GM12878 (cell line): ENCODE measurements at regions not wholly inside any gene's neighbourhood (a gene's known extent, or its start where the extent isn't known, plus 50 kb on each side); places are given as distances from the start of the nearest gene placed in this dataset.

Experiments used
- ATAC-seq: fragments of 200-7000 bp; cut with Tn5 transposase; 3 replicates; pipeline ENCODE4 v1.9.1; 2020; ENCODE audit warnings: mild to moderate bottlenecking, moderate library complexity
- BruUV-seq: library from RNA; stranded (reverse); fragments of 400-500 nt; replicated peaks from 2 replicates; lab custom pipeline; 2021; lab: Mats Ljungman, UMichigan
- CTCF ChIA-PET: fragments of 300-600 bp; sonication (Branson Sonifier 250); formaldehyde crosslinking; extraction: SDS; loops from one replicate; lab custom pipeline; 2021; ENCODE audit warnings: inconsistent platforms; lab: Yijun Ruan, JAX
- POLR2A ChIA-PET: fragments of 350-600 bp; formaldehyde crosslinking; extraction: SDS; loops from one replicate; lab custom pipeline; 2021; ENCODE audit warnings: inconsistent platforms; lab: Charles Lee
- RAD21 ChIA-PET: fragments of 300-600 bp; sonication (Branson Sonifier 250); formaldehyde crosslinking; loops from one replicate; lab custom pipeline; 2023; ENCODE audit warnings: antibody characterized with exemption; ENCODE audit not compliant: unreplicated experiment; lab: Charles Lee
- SMC1A ChIA-PET: fragments of 300-600 bp; sonication (Branson Sonifier 250); formaldehyde crosslinking; loops from one replicate; lab custom pipeline; 2023; ENCODE audit not compliant: unreplicated experiment, uncharacterized antibody; lab: Charles Lee
- DNase-seq: peaks from one replicate; pipeline ENCODE4 v3.0.0-alpha.2; 2011; ENCODE audit warnings: low read depth, low spot score
- FAIRE-seq: peaks from 3 replicates; lab custom pipeline; 2011; peaks lifted over from hg19 to GRCh38; lab: Jason Lieb, UNC
- H2AFZ ChIP-seq: 2 replicates; pipeline ENCODE4 v1.6.0; 2011; ENCODE audit warnings: low read depth, low read length, control low read depth; ENCODE audit not compliant: control insufficient read depth
- H3K27ac ChIP-seq: 2 replicates; pipeline ENCODE4 v1.5.1; 2011; ENCODE audit warnings: control low read depth; ENCODE audit not compliant: control insufficient read depth, insufficient read depth
- H3K27me3 ChIP-seq, 2 experiments: replicated peaks in 1 of 2; 2 replicates each; pipeline versions ENCODE4 v1.6.0 to v1.6.1; 2011; ENCODE audit warnings: low read length in 1 of 2; ENCODE audit not compliant: control insufficient read depth in 2 of 2, insufficient read depth in 2 of 2
- H3K36me3 ChIP-seq, 2 experiments: 2 replicates each; pipeline ENCODE4 v1.5.1; 2011; ENCODE audit warnings: low read length in 1 of 2; ENCODE audit not compliant: control insufficient read depth in 2 of 2, insufficient read depth in 2 of 2
- H3K4me1 ChIP-seq: 2 replicates; pipeline ENCODE4 v1.6.1; 2011; ENCODE audit warnings: mild to moderate bottlenecking, low read length, moderate library complexity, mixed read lengths; ENCODE audit not compliant: control insufficient read depth, insufficient read depth
- H3K4me2 ChIP-seq: 2 replicates; pipeline ENCODE4 v1.6.0; 2011; ENCODE audit warnings: control low read depth; ENCODE audit not compliant: control insufficient read depth, insufficient read depth
- H3K4me3 ChIP-seq: fragments of 200-600 bp; sonication (generic); 2 replicates; pipeline ENCODE4 v1.5.1; 2016
- H3K79me2 ChIP-seq: 2 replicates; pipeline ENCODE4 v1.6.0; 2011; ENCODE audit warnings: low read length; ENCODE audit not compliant: control insufficient read depth, insufficient read depth
- H3K9ac ChIP-seq: 2 replicates; pipeline ENCODE4 v1.8.0; 2011; ENCODE audit warnings: low read length, control low read depth, mixed read lengths; ENCODE audit not compliant: control insufficient read depth, insufficient read depth
- H3K9me3 ChIP-seq: replicated peaks from 3 replicates; pipeline ENCODE4 v1.5.1; 2011; ENCODE audit warnings: mild to moderate bottlenecking, low read length; ENCODE audit not compliant: control insufficient read depth, insufficient read depth
- H4K20me1 ChIP-seq: 2 replicates; pipeline ENCODE4 v1.6.0; 2011; ENCODE audit not compliant: control insufficient read depth, insufficient read depth
- ASH2L ChIP-seq: fragments of 300-600, 200-600 bp; sonication (generic); IDR thresholded peaks from 2 replicates; pipeline ENCODE4 v1.6.1; 2017; ENCODE audit warnings: low read depth, mild to moderate bottlenecking, borderline replicate concordance
- CBX5 ChIP-seq: sonication (generic); IDR thresholded peaks from 2 replicates; pipeline ENCODE4 v1.6.1; 2016; ENCODE audit warnings: low read depth, moderate library complexity, mild to moderate bottlenecking, inconsistent platforms
- CREM ChIP-seq: IDR thresholded peaks from 2 replicates; pipeline ENCODE4 v1.6.1; 2014; ENCODE audit warnings: antibody characterized with exemption, low read depth
- ESRRA ChIP-seq: IDR thresholded peaks from 2 replicates; pipeline ENCODE4 v1.6.1; 2012; ENCODE audit warnings: mild to moderate bottlenecking, low read length, improper control_type of control experiment
- KDM1A ChIP-seq: fragments of 200-600 bp; sonication (generic); IDR thresholded peaks from 2 replicates; pipeline ENCODE4 v1.6.1; 2016; ENCODE audit warnings: borderline replicate concordance
- MEF2B ChIP-seq: fragments of 450-650 bp; IDR thresholded peaks from 2 replicates; pipeline ENCODE4 v1.6.1; 2018; ENCODE audit warnings: mild to moderate bottlenecking, moderate library complexity; ENCODE audit not compliant: partially characterized antibody, poor library complexity, severe bottlenecking
- MTA3 ChIP-seq: IDR thresholded peaks from 2 replicates; pipeline ENCODE4 v1.6.1; 2012; ENCODE audit warnings: low read length, inconsistent platforms, borderline replicate concordance
- NRF1 ChIP-seq: conservative IDR thresholded peaks from 2 replicates; pipeline ENCODE4 v1.6.1; 2011; ENCODE audit warnings: mild to moderate bottlenecking, low read depth, low read length, improper control_type of control experiment
- PML ChIP-seq: IDR thresholded peaks from 2 replicates; pipeline ENCODE4 v1.6.1; 2012; ENCODE audit warnings: low read length, inconsistent platforms
- SMAD5 ChIP-seq: IDR thresholded peaks from 2 replicates; pipeline ENCODE4 v1.6.1; 2016; ENCODE audit warnings: antibody characterized with exemption, low read depth
- SMARCA5 ChIP-seq: fragments of 450-650 bp; IDR thresholded peaks from 2 replicates; pipeline ENCODE4 v1.6.1; 2017; ENCODE audit warnings: mild to moderate bottlenecking
- SREBF1 ChIP-seq: IDR thresholded peaks from 2 replicates; pipeline ENCODE4 v1.6.1; 2012; ENCODE audit warnings: mild to moderate bottlenecking, low read length
- TCF3 ChIP-seq: IDR thresholded peaks from 2 replicates; pipeline ENCODE4 v1.6.1; 2012; ENCODE audit warnings: low read depth, mild to moderate bottlenecking, low read length, borderline replicate concordance; ENCODE audit not compliant: insufficient read depth
- ZBED1 ChIP-seq: IDR thresholded peaks from 2 replicates; pipeline ENCODE4 v1.6.1; 2016; ENCODE audit warnings: borderline replicate concordance
- WGBS: methylation state at CpG from one replicate; pipeline ENCODE4 v1.1.6; 2016; ENCODE audit warnings: low lambda C conversion rate; ENCODE audit not compliant: insufficient replicate concordance, insufficient coverage; ENCODE audit errors: missing lambda C conversion rate; 5-methylcytosine and 5-hydroxymethylcytosine counted together
- in situ Hi-C: fragments of 300-500 bp; cut with MboI; formaldehyde crosslinking; loops from 9 replicates; pipeline ENCODE4 v1.14.3; 2018; ENCODE audit warnings: mixed read lengths
- intact Hi-C: fragments of 100-400 bp; cut with micrococcal nuclease; formaldehyde crosslinking; loops from one replicate; pipeline ENCODE4 v1.14.2; 2022; ENCODE audit not compliant: unreplicated experiment
- TF ChIP-seq, protein P1 (sequence below): fragments of 150-350 bp; IDR thresholded peaks from 2 replicates; pipeline ENCODE4 v1.6.1; 2016; ENCODE audit warnings: low read depth, low read length
- TF ChIP-seq, protein P2 (sequence below): IDR thresholded peaks from 2 replicates; pipeline ENCODE4 v1.6.1; 2011; ENCODE audit warnings: low read depth, low read length, improper control_type of control experiment, borderline replicate concordance
- TF ChIP-seq, protein P3 (sequence below): fragments of 450-650 bp; IDR thresholded peaks from 2 replicates; pipeline ENCODE4 v1.6.1; 2016; ENCODE audit warnings: mild to moderate bottlenecking, moderate library complexity, borderline replicate concordance

DNA sequence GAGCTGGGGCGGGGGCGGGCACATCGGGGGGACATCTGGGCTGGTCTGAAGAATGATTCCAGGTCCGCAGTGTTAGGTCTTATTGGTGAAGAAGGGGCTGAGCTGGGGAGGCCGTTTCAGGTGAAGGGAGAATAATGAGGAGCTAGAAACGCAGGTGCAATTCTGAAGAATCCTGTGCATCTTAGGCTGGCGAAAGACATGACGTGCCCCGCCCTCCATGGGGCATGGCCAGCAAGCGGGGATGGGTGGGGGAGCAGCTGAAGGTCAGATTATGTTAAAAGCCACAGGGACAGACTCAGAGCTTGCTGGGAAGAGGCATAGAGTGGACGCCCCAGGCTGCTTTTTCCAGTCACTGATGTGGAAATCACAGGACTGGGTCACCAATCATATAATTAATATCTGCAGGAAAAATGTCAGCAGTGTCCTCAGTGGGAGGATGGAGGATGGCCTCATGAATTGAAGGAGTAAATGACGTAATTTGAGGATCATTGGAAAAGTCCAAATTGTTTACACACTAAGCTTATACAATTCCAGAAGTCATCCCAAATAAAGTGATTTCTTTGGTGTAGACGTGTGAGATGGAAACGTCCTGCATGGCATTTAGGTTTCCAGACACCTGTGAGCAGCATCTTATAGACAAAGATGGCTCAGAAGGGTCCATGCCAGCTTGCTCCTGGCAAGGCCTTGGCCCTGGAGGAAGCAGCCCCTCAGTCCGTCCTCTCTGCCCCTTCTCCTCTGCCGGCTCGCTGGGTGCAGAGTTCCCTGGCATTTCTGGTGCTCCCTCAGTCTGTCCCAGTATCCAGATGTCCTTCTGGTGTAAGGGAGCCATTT is 109.6 kb upstream of the FRMD1 start:
- SMC1A ChIA-PET = no interaction called here
- Histone ChIP-seq H3K4me2 (no peak overlapping the region), H3K27me3 (no peaks in the 10 kb centered on the region), H3K4me3 (no peak overlapping the region), H3K79me2 (no peaks in the 10 kb centered on the region), H2AFZ (no peak overlapping the region), H3K4me1 (no peaks in the 10 kb centered on the region), H4K20me1 (no peaks in the 10 kb centered on the region), H3K36me3 (no peaks in the 10 kb centered on the region), H3K27ac (no peak overlapping the region), H3K9me3 (no peaks in the 10 kb centered on the region), H3K9ac (no peak overlapping the region)
- RAD21 ChIA-PET = no interaction called here
- CTCF ChIA-PET = no interaction called here
- in situ Hi-C loops = no loop called here
- DNase-seq = no peak
- 24% methylated on average over 17 of the region's 17 CpGs for WGBS
- intact Hi-C loops = no loop called here
- BruUV-seq = no TSS peak
- no peak for ATAC-seq
- POLR2A ChIA-PET = no interaction called here
- no peak for FAIRE-seq
- TF ChIP-seq SMARCA5 = no peak
- no peak for TF ChIP-seq ZBED1
- no peak for TF ChIP-seq CREM
- no peak for TF ChIP-seq PML
- no peak for TF ChIP-seq SMAD5
- TF ChIP-seq, protein P1, sequence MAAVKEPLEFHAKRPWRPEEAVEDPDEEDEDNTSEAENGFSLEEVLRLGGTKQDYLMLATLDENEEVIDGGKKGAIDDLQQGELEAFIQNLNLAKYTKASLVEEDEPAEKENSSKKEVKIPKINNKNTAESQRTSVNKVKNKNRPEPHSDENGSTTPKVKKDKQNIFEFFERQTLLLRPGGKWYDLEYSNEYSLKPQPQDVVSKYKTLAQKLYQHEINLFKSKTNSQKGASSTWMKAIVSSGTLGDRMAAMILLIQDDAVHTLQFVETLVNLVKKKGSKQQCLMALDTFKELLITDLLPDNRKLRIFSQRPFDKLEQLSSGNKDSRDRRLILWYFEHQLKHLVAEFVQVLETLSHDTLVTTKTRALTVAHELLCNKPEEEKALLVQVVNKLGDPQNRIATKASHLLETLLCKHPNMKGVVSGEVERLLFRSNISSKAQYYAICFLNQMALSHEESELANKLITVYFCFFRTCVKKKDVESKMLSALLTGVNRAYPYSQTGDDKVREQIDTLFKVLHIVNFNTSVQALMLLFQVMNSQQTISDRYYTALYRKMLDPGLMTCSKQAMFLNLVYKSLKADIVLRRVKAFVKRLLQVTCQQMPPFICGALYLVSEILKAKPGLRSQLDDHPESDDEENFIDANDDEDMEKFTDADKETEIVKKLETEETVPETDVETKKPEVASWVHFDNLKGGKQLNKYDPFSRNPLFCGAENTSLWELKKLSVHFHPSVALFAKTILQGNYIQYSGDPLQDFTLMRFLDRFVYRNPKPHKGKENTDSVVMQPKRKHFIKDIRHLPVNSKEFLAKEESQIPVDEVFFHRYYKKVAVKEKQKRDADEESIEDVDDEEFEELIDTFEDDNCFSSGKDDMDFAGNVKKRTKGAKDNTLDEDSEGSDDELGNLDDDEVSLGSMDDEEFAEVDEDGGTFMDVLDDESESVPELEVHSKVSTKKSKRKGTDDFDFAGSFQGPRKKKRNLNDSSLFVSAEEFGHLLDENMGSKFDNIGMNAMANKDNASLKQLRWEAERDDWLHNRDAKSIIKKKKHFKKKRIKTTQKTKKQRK = no peak
- no peak for TF ChIP-seq KDM1A
- no peak for TF ChIP-seq SREBF1
- no peak for TF ChIP-seq ESRRA
- TF ChIP-seq, protein P2, sequence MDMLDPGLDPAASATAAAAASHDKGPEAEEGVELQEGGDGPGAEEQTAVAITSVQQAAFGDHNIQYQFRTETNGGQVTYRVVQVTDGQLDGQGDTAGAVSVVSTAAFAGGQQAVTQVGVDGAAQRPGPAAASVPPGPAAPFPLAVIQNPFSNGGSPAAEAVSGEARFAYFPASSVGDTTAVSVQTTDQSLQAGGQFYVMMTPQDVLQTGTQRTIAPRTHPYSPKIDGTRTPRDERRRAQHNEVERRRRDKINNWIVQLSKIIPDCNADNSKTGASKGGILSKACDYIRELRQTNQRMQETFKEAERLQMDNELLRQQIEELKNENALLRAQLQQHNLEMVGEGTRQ = no peak
- no peak for TF ChIP-seq NRF1
- TF ChIP-seq, protein P3, sequence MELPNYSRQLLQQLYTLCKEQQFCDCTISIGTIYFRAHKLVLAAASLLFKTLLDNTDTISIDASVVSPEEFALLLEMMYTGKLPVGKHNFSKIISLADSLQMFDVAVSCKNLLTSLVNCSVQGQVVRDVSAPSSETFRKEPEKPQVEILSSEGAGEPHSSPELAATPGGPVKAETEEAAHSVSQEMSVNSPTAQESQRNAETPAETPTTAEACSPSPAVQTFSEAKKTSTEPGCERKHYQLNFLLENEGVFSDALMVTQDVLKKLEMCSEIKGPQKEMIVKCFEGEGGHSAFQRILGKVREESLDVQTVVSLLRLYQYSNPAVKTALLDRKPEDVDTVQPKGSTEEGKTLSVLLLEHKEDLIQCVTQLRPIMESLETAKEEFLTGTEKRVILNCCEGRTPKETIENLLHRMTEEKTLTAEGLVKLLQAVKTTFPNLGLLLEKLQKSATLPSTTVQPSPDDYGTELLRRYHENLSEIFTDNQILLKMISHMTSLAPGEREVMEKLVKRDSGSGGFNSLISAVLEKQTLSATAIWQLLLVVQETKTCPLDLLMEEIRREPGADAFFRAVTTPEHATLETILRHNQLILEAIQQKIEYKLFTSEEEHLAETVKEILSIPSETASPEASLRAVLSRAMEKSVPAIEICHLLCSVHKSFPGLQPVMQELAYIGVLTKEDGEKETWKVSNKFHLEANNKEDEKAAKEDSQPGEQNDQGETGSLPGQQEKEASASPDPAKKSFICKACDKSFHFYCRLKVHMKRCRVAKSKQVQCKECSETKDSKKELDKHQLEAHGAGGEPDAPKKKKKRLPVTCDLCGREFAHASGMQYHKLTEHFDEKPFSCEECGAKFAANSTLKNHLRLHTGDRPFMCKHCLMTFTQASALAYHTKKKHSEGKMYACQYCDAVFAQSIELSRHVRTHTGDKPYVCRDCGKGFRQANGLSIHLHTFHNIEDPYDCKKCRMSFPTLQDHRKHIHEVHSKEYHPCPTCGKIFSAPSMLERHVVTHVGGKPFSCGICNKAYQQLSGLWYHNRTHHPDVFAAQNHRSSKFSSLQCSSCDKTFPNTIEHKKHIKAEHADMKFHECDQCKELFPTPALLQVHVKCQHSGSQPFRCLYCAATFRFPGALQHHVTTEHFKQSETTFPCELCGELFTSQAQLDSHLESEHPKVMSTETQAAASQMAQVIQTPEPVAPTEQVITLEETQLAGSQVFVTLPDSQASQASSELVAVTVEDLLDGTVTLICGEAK = no peak
- no peak for TF ChIP-seq MEF2B
- TF ChIP-seq CBX5 = no peak
- no peak for TF ChIP-seq MTA3
- no peak for TF ChIP-seq TCF3
- no peak for TF ChIP-seq ASH2L
